NCI-H2227 treated with DMSO at 0.1 percent for 48 hours (cell line): ENCODE measurements at regions not wholly inside any gene's neighbourhood (a gene's known extent, or its start where the extent isn't known, plus 50 kb on each side); places are given as distances from the start of the nearest gene placed in this dataset.

ENCODE experiments used
- DNase-seq: peaks from one replicate; lab custom pipeline; 2025; lab: John Stamatoyannopoulos, UW

GRCh38 chr11:130775306-130776060 is 140.8 kb downstream of the SNX19 start:
- no peak for DNase-seq

- no peak for DNase-seq
These were observed 140.2 kb downstream of the SNX19 start for GRCh38 chr11:130776061-130776419.

GRCh38 chr11:130778026-130778425 is 138.3 kb downstream of the SNX19 start:
- DNase-seq, result no peak

GRCh38 chr11:130778705-130779104 is 137.6 kb downstream of the SNX19 start:
- no peak for DNase-seq

GRCh38 chr11:130779267-130779666 is 137.0 kb downstream of the SNX19 start:
- DNase-seq, result no peak

GRCh38 chr11:130779943-130780342 is 136.3 kb downstream of the SNX19 start:
- no peak for DNase-seq

- DNase-seq, result no peak
These were observed 135.8 kb downstream of the SNX19 start for GRCh38 chr11:130780437-130780836.

GRCh38 chr11:130781931-130782330 is 134.3 kb downstream of the SNX19 start:
- DNase-seq, result no peak

- peak; percentile 28 for DNase-seq
These were observed 133.7 kb downstream of the SNX19 start for GRCh38 chr11:130782361-130783222.

GRCh38 chr11:130783323-130783722 is 133.0 kb downstream of the SNX19 start:
- DNase-seq, result no peak

- no peak for DNase-seq
These were observed 130.7 kb downstream of the SNX19 start for GRCh38 chr11:130785380-130786116.

GRCh38 chr11:130786586-130786985 is 129.7 kb downstream of the SNX19 start:
- no peak for DNase-seq

GRCh38 chr11:130787092-130787616 is 129.1 kb downstream of the SNX19 start:
- DNase-seq, result no peak

- DNase-seq, result no peak
These were observed 128.2 kb downstream of the SNX19 start for GRCh38 chr11:130787973-130788570.

- DNase-seq, result no peak
These were observed 127.1 kb downstream of the SNX19 start for GRCh38 chr11:130789056-130789640.

GRCh38 chr11:130790689-130791088 is 125.6 kb downstream of the SNX19 start:
- DNase-seq, result no peak

GRCh38 chr11:130792772-130793171 is 123.5 kb downstream of the SNX19 start:
- DNase-seq, result no peak

GRCh38 chr11:130796828-130797227 is 119.5 kb downstream of the SNX19 start:
- DNase-seq, result no peak

- DNase-seq, result no peak
These were observed 118.0 kb downstream of the SNX19 start for GRCh38 chr11:130798280-130798679.

GRCh38 chr11:130798801-130799200 is 117.5 kb downstream of the SNX19 start:
- DNase-seq, result no peak

- DNase-seq, result no peak
These were observed 114.8 kb downstream of the SNX19 start for GRCh38 chr11:130801333-130802122.
